Immature natural killer cell (primary cell): ENCODE measurements at regions not wholly inside any gene's neighbourhood (a gene's known extent, or its start where the extent isn't known, plus 50 kb on each side); places are given as distances from the start of the nearest gene placed in this dataset.

ENCODE experiments used
- DNase-seq, 3 donors: peaks; one replicate each; pipeline ENCODE4 v3.0.0; 2022; ENCODE audit warnings: mixed read lengths in 1 of 3
- H3K27ac Mint-ChIP-seq, 6 donors: one replicate each; pipeline ENCODE4 v1.8.0; 2020; ENCODE audit warnings: mixed read lengths in 6 of 6, mild to moderate bottlenecking in 5 of 6, inconsistent platforms in 4 of 6, moderate library complexity in 3 of 6
- H3K27me3 Mint-ChIP-seq, 3 donors: one replicate each; pipeline ENCODE4 v1.8.0; 2020 to 2021; ENCODE audit warnings: low read depth in 3 of 3, mild to moderate bottlenecking in 3 of 3, mixed read lengths in 3 of 3, moderate library complexity in 3 of 3, inconsistent platforms in 1 of 3
- H3K36me3 Mint-ChIP-seq, 3 donors: one replicate each; pipeline ENCODE4 v1.8.0; 2020; ENCODE audit warnings: mixed read lengths in 3 of 3, inconsistent platforms in 2 of 3, mild to moderate bottlenecking in 2 of 3
- H3K4me1 Mint-ChIP-seq, 2 donors: one replicate each; pipeline ENCODE4 v1.8.0; 2020; ENCODE audit warnings: inconsistent platforms in 2 of 2, mild to moderate bottlenecking in 2 of 2, mixed read lengths in 2 of 2, moderate library complexity in 1 of 2
- H3K4me3 Mint-ChIP-seq, 5 donors: one replicate each; pipeline ENCODE4 v1.8.0; 2020; ENCODE audit warnings: mild to moderate bottlenecking in 5 of 5, mixed read lengths in 5 of 5, inconsistent platforms in 3 of 5, moderate library complexity in 3 of 5
- H3K9me3 Mint-ChIP-seq, 6 donors: one replicate each; pipeline ENCODE4 v1.8.0; 2020; ENCODE audit warnings: mild to moderate bottlenecking in 6 of 6, mixed read lengths in 6 of 6, inconsistent platforms in 4 of 6, moderate library complexity in 3 of 6

DNA sequence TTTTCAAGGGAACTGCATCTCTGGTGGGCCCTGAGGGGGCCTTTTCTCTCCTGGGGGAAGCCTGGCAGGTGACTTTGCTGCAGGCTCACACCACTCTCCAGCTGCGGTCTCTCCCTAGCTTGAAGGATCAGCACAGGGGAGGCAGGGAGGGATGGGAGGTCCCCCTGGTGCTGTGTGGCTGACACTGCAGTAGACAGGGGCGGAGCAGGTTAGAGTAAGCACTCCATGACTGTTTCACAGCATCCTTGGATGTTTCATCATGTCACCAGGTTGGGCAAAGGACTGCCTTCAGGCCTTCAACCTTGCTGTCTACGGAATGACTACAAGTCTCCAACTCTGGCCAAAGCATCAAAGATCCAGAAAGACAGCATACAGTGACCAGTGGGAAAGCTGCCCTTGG lies 470.7 kb downstream of the CDK5RAP2 start:
- Mint-ChIP-seq H3K27me3 (peaks cover 1 to 5% (median 2%) of the 10 kb centered on the region in 3 donors), H3K4me3 (no peak overlapping the region)
- DNase-seq: no peak

DNA sequence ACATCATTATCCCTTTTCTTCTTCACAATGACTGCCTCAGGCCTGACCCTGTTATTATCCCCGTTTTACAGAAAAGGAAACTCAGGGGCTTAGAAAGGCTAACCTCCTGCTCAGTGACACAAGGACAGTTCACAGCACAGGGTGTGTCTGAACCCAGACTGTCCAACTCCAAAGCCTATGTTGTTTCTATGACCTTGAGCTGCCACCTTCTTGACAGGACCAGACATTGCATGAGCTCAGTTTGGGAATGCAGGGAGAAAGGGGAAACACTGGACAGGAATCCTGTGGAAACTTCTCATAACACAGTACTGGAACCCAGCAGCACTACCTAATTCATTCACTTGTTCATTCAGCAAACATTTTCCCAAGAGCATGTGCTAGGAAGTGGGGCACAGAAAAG lies 472.8 kb downstream of the CDK5RAP2 start:
- no peak for DNase-seq
- H3K4me1 Mint-ChIP-seq: no peaks in the 10 kb centered on the region
- no peaks in the 10 kb centered on the region for H3K36me3 Mint-ChIP-seq
- no peak overlapping the region for H3K4me3 Mint-ChIP-seq
- no peaks in the 10 kb centered on the region for H3K9me3 Mint-ChIP-seq
- H3K27me3 Mint-ChIP-seq: peaks cover 1 to 12% (median 3%) of the 10 kb centered on the region in 3 donors
- H3K27ac Mint-ChIP-seq: no peak overlapping the region

More for the DNA sequence above, 470.7 kb downstream of the CDK5RAP2 start:
- Mint-ChIP-seq H3K4me1 (no peaks in the 10 kb centered on the region), H3K36me3 (no peaks in the 10 kb centered on the region), H3K27ac (no peak overlapping the region), H3K9me3 (no peaks in the 10 kb centered on the region)

DNA sequence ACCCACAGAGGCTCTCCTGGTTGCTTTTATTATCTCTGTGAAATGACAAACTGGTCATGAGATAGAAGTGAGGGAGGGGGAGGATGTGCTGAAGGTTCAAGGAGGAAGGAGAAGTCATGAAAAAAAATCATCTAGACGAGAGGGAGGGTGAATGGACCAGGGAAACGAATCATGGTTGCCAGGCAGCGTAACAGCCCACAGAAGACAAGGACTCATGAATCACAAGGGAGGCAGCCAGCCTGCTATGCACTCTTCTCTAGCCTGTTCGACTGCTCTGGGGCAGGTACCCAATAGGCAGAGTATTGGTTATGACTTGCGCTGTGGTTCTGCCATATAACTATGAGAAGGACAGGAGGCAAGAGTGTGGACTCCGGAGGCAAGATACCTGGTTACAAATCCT lies 475.2 kb downstream of the CDK5RAP2 start:
- Mint-ChIP-seq H3K4me3 (no peak overlapping the region), H3K27me3 (peaks cover 1 to 12% (median 3%) of the 10 kb centered on the region in 3 donors), H3K36me3 (no peaks in the 10 kb centered on the region), H3K27ac (no peak overlapping the region), H3K4me1 (no peaks in the 10 kb centered on the region), H3K9me3 (peaks cover 0 to 2% (median 0%) of the 10 kb centered on the region in 6 donors)
- DNase-seq: no peak

DNA sequence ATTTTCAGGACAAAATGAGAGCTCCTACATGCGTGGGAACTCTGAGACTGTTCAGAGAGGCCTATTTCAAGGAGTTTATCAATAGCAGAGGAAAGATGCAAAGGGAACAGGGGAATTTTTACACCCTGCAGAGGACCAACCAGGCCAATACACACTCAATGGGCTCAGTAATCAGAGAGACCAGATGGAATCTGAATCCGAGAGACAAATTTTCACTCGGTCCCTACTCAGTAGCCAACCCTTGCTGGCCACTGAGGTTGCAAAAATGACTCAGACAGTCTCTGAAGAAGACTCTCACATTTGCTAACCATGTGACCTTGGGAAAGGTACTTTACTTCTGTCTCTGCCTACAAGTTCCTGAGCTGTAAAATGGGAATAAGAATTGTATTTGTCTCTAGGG lies 479.4 kb downstream of the CDK5RAP2 start:
- Mint-ChIP-seq H3K36me3 (no peaks in the 10 kb centered on the region), H3K9me3 (peaks cover 0 to 4% (median 0%) of the 10 kb centered on the region in 6 donors), H3K27ac (no peak overlapping the region), H3K4me1 (no peaks in the 10 kb centered on the region), H3K4me3 (no peak overlapping the region), H3K27me3 (peaks cover 5 to 9% (median 6%) of the 10 kb centered on the region in 3 donors)
- no peak for DNase-seq

DNA sequence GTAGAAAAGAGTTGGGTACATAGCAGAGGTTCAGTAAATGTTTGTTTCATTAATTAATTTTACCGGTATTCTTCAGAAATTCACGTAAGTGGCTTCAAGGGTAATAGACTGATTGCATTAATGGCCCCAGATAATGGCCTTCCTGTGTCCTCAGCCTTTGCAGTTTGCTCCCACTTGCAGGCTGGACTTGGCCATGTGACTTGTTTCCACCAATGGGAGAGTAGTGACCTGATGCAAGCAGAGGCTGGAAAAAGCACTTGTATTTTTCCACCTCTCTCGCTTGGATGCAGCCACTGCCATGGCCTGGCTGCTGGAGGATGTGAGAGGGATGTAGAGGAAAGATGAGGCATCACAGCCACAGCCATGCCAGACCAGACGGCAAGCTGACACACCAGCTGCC lies 480.9 kb downstream of the CDK5RAP2 start:
- Mint-ChIP-seq H3K27me3 (peaks cover 2 to 7% (median 6%) of the 10 kb centered on the region in 3 donors), H3K4me3 (no peak overlapping the region), H3K4me1 (no peaks in the 10 kb centered on the region), H3K9me3 (peaks cover 0 to 4% (median 0%) of the 10 kb centered on the region in 6 donors), H3K36me3 (no peaks in the 10 kb centered on the region), H3K27ac (no peak overlapping the region)
- no peak for DNase-seq

DNA sequence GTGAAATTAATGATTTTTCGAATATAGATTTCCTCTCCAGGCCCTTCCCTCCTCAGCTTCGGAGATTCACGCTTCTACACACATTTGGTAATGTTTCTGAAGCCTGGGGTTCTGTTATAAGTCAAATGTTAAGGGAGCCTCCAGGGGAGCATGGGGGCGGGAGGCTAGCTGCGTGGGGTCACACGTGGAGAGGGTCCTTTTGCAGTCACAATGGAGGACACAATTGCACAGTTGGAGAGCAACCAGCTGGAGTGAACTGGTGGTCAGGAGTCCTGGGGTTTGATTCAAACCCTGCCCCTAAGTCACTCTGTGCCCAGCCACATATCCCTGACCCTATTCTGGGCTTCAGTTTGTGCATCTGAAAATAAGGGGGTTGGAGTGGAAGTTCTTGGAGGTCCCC lies 481.4 kb downstream of the CDK5RAP2 start:
- H3K27ac Mint-ChIP-seq: no peak overlapping the region
- no peak for DNase-seq
- peaks cover 2 to 6% (median 6%) of the 10 kb centered on the region in 3 donors for H3K27me3 Mint-ChIP-seq
- H3K4me1 Mint-ChIP-seq: no peaks in the 10 kb centered on the region
- H3K4me3 Mint-ChIP-seq: no peak overlapping the region
- no peaks in the 10 kb centered on the region for H3K36me3 Mint-ChIP-seq
- peaks cover 0 to 4% (median 0%) of the 10 kb centered on the region in 6 donors for H3K9me3 Mint-ChIP-seq

DNA sequence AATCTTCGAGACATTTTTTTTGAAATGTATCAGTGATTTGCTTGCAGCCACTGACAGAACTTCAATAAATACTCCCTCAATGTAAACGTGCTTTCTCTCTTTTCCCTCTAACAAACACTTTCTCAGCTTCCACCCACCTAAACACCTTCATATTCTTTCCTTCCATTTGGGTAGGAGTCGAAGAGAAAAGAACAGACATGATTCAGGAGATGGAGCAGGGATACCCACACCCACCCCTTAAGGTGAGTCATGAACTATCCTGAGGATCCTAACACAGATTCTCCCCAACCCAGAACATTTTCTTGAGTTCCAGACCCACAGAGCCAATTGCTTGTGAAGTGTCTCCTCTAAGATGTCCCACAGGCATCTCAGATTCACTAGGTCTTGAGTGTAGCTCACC lies 488.8 kb downstream of the CDK5RAP2 start:
- Mint-ChIP-seq H3K4me3 (no peak overlapping the region), H3K4me1 (no peaks in the 10 kb centered on the region), H3K27me3 (no peaks in the 10 kb centered on the region), H3K36me3 (no peaks in the 10 kb centered on the region), H3K27ac (no peak overlapping the region), H3K9me3 (peaks cover 3 to 12% (median 7%) of the 10 kb centered on the region in 6 donors)
- DNase-seq: no peak

DNA sequence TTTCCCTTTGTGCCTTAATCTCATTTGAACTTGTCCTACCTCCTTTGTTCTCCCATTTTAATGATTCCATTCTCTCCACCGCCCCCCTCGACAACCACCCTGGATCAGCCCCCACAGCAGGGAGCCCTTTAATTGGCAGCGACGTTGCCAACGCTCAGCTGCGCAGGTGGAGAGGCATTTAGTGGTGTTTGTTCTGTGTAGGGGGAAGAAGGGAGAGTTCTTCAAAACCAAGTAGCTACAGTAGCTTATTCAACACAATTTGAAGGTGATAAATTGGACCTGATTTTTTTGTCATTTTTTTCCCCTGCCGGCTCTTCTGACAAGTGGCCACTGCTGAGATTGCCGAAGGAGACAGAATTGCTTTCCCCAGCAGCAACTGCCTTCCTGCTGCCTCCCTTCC lies 499.1 kb downstream of the CDK5RAP2 start:
- peaks cover 0 to 8% (median 1%) of the 10 kb centered on the region in 3 donors for H3K27me3 Mint-ChIP-seq
- H3K4me1 Mint-ChIP-seq: no peaks in the 10 kb centered on the region

DNA sequence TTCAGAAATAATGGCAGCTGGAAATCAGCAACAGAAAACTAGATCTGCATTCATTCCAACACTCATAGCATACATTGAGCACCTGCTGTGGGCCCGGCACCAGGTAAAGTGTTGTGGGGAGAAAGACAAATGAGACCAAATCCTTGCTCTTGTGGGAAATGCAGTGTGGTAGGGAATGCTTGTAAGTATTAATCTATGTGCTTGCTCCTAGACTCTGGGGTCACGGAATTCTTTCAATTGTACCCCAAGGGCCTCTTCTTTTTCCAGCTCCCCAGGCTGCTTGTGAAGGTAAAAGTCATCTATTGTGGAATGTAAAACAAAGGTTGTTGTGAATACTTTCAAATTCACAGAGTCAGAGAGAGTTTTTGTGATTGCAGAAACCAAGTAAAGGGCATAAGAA lies 501.9 kb downstream of the CDK5RAP2 start:
- H3K4me1 Mint-ChIP-seq: no peaks in the 10 kb centered on the region
- peaks cover 0 to 10% (median 2%) of the 10 kb centered on the region in 6 donors for H3K9me3 Mint-ChIP-seq
- H3K27ac Mint-ChIP-seq: no peak overlapping the region

More for the DNA sequence above, 499.1 kb downstream of the CDK5RAP2 start:
- no peak for DNase-seq
- H3K27ac Mint-ChIP-seq: no peak overlapping the region
- no peak overlapping the region for H3K4me3 Mint-ChIP-seq
- H3K9me3 Mint-ChIP-seq: peaks cover 8 to 28% (median 16%) of the 10 kb centered on the region in 6 donors
- no peaks in the 10 kb centered on the region for H3K36me3 Mint-ChIP-seq

DNA sequence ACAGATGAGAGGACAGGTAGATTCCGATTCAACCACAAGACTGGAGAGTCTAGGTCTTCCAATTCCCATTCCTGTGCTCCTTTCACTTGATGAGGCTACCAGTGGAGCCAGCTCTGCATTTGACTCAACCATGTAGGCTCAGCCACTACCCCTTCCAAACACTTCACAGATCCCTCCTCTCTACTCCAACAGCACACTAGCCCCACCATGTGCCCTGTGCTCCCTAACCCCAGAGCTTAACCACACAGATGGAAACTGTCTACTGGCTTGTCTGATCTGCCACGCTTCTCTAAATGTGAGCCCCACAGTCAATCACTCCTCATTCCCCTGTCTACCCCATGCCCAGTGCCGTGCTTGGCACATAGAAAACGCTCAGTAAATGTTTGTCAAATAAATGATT lies 508.2 kb downstream of the CDK5RAP2 start:
- H3K4me1 Mint-ChIP-seq: no peaks in the 10 kb centered on the region
- no peak overlapping the region for H3K4me3 Mint-ChIP-seq
- H3K27ac Mint-ChIP-seq: no peak overlapping the region
- no peaks in the 10 kb centered on the region for H3K36me3 Mint-ChIP-seq
- H3K27me3 Mint-ChIP-seq: peaks cover 0 to 5% (median 2%) of the 10 kb centered on the region in 3 donors
- peaks cover 0 to 5% (median under 1%) of the 10 kb centered on the region in 6 donors for H3K9me3 Mint-ChIP-seq
- DNase-seq: no peak

More for the DNA sequence above, 501.9 kb downstream of the CDK5RAP2 start:
- Mint-ChIP-seq H3K36me3 (no peaks in the 10 kb centered on the region), H3K27me3 (peaks cover 1 to 8% (median 3%) of the 10 kb centered on the region in 3 donors), H3K4me3 (no peak overlapping the region)
- DNase-seq: no peak

DNA sequence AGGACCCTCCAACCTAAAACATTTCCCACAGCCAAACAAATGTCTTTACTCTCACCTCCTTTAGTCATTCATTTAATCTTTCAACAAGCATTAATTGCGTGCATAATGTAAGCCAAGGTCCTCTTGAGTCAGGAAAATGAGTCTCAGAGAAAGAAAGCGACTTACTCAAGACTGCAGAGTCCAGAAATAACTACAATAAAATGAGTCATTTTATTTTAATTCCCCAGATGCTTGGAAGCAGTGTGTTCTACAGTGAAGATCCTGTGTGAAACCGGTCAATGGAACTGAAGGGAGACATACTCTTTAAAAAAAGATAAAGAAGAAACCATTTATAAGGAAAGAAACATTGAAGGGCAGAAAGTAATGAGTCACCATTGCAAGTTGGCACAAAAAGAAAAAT lies 513.7 kb downstream of the CDK5RAP2 start:
- peaks cover 0 to 3% (median 0%) of the 10 kb centered on the region in 6 donors for H3K9me3 Mint-ChIP-seq
- no peak overlapping the region for H3K4me3 Mint-ChIP-seq
- H3K4me1 Mint-ChIP-seq: no peaks in the 10 kb centered on the region
- no peak overlapping the region for H3K27ac Mint-ChIP-seq
- DNase-seq: no peak
- no peaks in the 10 kb centered on the region for H3K36me3 Mint-ChIP-seq
- H3K27me3 Mint-ChIP-seq: peaks cover 0 to 2% (median 2%) of the 10 kb centered on the region in 3 donors

DNA sequence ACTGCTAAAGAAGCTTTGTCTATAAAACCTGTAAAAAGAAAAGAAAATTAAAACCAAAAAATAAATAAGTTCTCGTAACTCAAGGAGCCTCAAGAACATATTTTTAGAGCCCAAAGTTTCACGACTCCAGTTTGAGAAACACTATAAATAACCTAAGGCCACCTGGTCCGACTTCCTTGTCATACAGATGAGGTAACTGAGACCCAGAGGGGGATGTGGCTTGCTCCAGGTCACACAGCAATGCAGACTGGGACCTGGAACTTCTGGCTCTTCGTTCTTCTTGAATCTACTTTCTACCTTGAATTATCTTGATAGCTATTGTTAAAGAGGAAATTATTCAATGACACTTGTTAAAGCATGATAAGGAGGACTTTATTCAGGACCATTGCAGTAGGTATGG lies 514.8 kb downstream of the CDK5RAP2 start:
- Mint-ChIP-seq H3K4me3 (no peak overlapping the region), H3K4me1 (no peaks in the 10 kb centered on the region)
- no peak for DNase-seq

DNA sequence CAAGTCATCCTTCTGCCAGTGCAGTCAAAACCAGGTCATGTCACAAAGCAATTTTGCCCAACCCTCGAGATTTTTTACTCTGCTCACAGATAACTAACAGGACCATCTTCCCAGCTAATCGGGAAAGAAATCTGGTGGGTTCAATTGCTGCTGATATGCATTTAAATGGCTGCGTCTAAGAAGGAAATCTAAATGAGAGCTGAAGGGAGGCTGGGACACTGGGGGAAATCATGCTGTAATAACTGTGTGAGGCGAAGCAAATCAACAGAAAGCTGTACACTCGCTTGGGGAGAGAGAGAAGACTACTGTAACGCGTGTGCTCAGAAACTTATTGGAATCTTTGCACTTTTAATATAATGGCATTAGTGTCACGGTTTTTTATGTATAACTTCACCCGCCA lies 535.0 kb downstream of the CDK5RAP2 start:
- no peak overlapping the region for H3K4me3 Mint-ChIP-seq
- DNase-seq: no peak
- peaks cover 0 to 3% (median 0%) of the 10 kb centered on the region in 6 donors for H3K9me3 Mint-ChIP-seq
- no peaks in the 10 kb centered on the region for H3K36me3 Mint-ChIP-seq
- peaks cover 0 to 4% (median 0%) of the 10 kb centered on the region in 3 donors for H3K27me3 Mint-ChIP-seq
- no peaks in the 10 kb centered on the region for H3K4me1 Mint-ChIP-seq
- H3K27ac Mint-ChIP-seq: no peak overlapping the region

More for the DNA sequence above, 514.8 kb downstream of the CDK5RAP2 start:
- H3K36me3 Mint-ChIP-seq: no peaks in the 10 kb centered on the region
- H3K9me3 Mint-ChIP-seq: peaks cover 0 to 3% (median 0%) of the 10 kb centered on the region in 6 donors
- peaks cover 0 to 2% (median 2%) of the 10 kb centered on the region in 3 donors for H3K27me3 Mint-ChIP-seq
- H3K27ac Mint-ChIP-seq: no peak overlapping the region

DNA sequence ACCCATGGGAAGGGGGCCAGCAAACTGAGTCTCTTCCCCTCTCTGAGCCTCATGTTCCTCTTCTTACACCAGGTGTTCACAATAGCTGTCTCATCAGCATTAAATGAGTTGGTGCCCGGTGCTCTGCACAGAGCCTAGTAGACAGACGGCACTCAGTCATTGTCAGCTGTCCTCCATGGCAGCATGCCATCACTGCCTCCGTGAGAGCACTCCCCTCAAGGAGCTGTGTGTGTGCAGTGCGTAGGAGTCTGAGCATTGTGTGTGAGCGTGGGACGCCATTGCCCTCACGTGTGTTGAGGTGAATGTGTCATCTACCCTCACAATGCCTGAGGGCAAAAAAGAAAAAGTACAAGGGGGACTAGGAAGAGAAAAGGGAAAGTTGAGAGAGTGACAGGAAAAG lies 536.5 kb downstream of the CDK5RAP2 start:
- Mint-ChIP-seq H3K27ac (no peak overlapping the region), H3K27me3 (peaks cover 0 to 6% (median 0%) of the 10 kb centered on the region in 3 donors), H3K9me3 (peaks cover 0 to 3% (median 0%) of the 10 kb centered on the region in 6 donors), H3K4me3 (no peak overlapping the region), H3K4me1 (no peaks in the 10 kb centered on the region), H3K36me3 (no peaks in the 10 kb centered on the region)
- no peak for DNase-seq

DNA sequence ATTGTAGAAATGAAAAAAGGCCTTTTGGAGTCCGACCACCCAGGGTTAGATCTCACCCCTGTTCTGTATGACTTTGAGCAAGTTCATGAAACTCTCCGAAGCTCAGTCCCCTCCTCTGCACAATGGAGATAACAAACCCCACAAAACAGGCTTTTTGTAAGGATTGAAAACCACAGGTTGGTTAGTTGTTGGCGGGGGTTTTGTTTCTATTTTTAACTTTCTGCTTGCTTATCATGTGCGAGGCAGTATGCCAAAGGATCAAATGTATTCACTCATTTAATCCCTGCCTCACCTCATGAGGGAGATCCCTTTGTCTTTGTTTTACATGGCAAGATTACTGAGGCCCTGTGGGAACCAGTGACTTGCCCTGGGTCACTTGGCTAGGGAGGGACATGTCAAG lies 539.1 kb downstream of the CDK5RAP2 start:
- H3K4me3 Mint-ChIP-seq: no peak overlapping the region
- peaks cover 0 to 3% (median 0%) of the 10 kb centered on the region in 6 donors for H3K9me3 Mint-ChIP-seq
- peaks cover 0 to 6% (median 0%) of the 10 kb centered on the region in 3 donors for H3K27me3 Mint-ChIP-seq
- H3K36me3 Mint-ChIP-seq: no peaks in the 10 kb centered on the region
- no peak overlapping the region for H3K27ac Mint-ChIP-seq
- no peaks in the 10 kb centered on the region for H3K4me1 Mint-ChIP-seq
- no peak for DNase-seq
